GM18519 (cell line): ENCODE measurements at regions not wholly inside any gene's neighbourhood (a gene's known extent, or its start where the extent isn't known, plus 50 kb on each side); places are given as distances from the start of the nearest gene placed in this dataset.
"Not testable (repeated sequence)": the region's sequence is repeated elsewhere in the genome, so short reads cannot be mapped to it uniquely, and the experiment has no call there.

Experiments used
- ATAC-seq: cut with Tn5 transposase; IDR thresholded peaks from one replicate; pipeline ENCODE4 v1.9.1; 2021; ENCODE audit warnings: mild to moderate bottlenecking, moderate library complexity; ENCODE audit not compliant: unreplicated experiment, low FRiP score

DNA sequence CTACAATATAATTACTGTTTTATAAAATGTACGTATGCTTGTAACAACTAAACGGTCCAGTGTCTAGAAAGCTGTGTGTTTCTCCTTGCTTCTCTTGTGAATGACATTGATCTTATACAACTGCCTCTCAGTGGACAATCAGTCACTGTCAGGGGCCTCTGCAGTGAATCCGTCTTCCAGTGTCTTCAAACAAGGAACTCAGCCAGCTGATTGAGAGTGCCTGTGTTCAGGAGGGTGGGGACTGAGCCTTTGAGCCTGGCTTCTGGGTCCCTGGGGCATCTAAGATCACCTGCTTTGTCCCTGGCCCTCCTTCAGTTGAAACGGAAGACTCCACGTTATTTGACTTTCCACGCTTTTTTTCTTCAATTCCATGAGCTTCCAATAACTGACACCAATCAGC lies 133.1 kb upstream of the SFSWAP start:
- ATAC-seq: no peak

GRCh38 chr12:131578828-131579470 lies 131.9 kb upstream of the SFSWAP start:
- ATAC-seq: no peak

DNA sequence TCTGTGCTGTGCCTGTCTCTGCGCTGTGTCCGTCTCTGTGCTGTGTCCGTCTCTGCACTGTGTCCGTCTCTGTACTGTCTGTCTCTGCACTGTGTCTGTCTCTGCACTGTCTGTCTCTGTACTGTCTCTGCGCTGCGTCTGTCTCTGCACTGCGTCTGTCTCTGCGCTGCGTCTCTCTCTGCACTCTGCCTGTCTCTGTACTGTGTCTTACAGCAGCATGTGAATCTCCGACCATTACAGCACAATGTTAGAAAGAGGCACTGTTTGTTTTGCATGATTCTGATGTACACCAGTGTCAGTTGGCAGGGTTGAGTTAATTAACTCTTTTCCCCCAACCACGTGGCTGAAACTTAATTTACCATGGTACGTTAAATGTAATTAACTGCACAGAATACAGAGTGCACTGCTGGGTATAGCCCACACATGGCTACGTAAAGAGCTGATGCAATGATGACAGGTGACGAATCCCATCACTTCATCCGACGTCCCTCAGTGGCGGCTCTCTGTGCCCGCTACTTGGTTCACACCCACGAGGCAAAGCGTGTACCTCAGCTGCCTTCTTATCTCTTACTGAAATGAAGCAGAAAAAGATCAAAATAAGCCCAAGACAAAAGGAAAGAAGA lies 127.7 kb upstream of the SFSWAP start:
- ATAC-seq: no peak

DNA sequence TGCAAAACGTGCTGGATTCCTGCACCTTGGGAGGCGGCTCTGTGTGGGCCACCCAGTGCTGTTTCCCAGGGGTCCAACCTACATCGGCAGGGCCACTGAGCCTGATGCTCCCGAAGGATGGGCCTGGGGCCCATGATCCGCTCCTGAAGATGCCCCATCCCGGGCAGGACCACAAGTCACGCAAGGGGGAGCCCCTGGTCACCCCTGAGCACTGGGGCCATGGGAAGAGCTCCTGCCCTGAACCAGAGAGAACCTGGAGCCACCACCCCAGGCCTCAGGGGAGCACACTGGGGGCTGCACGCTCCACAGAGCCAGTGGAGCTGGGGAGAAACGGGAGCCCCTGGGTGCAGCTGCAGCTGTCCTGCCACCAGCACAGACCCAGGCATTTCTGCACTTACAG lies 124.6 kb upstream of the SFSWAP start:
- no peak for ATAC-seq

DNA sequence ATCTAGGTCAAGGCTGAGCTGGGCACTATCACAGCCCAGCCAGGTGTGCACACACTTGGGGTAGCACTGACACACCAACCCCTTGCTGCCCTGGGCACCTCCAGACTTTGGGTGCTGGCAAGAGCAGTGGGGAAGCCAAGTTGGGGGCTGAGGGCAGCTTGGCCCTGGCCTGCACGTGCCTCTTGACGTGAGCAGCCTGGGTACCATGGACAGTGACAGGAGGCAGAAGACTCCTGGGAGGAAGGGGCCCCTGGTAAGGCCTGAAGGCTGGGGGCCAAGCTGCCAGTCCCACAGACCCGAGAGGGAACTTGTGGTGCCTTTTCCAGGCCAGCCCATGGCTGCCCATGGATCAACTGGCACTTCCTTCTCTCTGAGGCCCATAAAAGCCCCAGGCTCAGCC lies 124.1 kb upstream of the SFSWAP start:
- ATAC-seq: no peak

DNA sequence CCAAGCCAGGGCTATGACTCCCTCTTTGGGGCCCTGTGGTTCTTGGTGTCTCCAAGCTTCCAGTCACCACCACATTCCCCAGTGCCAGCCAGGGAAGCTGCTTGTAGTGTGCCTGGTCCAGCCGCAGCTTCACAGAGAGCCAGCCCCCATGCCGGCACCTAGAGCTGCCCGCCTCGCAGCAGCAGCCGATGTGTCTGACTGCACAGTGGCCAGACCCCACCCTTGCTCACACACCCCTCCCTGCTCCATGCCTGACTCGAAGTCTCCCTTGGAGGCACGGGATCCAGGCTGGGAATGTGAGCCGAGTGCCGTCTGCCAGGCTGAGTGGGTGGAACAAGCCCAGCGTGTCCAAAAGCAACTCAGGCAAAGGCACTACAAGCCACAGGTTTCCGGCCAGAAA lies 123.3 kb upstream of the SFSWAP start:
- no peak for ATAC-seq

DNA sequence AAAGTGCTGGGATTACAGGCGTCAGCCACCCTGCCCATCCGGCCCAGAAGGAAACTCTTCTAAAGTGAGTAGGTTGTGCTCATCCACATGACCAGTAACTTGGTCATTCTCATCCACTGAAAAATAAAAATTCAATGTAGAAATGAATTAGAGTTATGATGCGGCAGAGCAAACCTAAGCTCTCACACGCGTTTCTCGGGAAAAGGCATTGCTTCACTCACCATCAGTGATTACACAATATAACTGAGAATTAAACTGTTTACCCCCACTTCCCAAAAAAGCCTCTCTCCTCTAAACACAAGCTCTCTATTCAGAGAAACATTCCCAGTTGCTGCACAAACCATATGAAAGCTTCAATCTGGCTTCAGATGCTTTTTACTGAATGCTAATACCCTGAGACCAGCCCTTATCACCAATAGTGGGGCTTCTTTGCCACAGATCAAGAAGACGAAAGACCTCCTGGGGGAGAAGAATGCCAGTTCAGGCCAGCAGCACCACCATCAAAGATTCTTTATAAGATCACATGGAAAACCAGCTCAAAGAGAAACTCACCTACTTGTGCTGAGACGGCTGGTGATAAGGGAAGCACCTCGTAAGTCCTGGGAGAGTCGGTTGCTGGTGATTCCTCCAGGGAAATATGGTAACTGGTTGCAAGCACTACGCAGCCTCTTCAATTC lies 121.5 kb upstream of the SFSWAP start:
- ATAC-seq: no peak

GRCh38 chr12:131589966-131590365 lies 120.9 kb upstream of the SFSWAP start:
- no peak for ATAC-seq

DNA sequence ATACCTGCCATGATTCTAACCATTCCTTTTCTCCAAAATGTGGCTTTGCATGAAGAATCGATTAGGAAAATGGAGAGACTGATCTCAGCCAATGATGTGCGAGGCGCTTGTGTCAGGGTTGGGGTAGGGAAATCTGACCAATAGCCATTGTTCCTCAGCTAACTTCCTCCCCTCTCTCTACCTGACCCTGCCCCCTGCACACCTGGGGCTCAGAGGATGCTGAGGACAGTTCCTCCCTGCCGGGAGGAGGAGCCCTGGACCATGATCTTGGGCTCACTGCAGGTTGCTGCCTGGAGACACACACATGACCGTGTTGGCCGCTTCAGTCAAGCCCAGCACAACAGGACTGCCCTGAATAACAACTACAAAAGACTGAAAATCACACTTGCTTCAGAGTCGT lies 119.8 kb upstream of the SFSWAP start:
- ATAC-seq: no peak

- no peak for ATAC-seq
These were observed 118.9 kb upstream of the SFSWAP start for GRCh38 chr12:131591714-131592709.

DNA sequence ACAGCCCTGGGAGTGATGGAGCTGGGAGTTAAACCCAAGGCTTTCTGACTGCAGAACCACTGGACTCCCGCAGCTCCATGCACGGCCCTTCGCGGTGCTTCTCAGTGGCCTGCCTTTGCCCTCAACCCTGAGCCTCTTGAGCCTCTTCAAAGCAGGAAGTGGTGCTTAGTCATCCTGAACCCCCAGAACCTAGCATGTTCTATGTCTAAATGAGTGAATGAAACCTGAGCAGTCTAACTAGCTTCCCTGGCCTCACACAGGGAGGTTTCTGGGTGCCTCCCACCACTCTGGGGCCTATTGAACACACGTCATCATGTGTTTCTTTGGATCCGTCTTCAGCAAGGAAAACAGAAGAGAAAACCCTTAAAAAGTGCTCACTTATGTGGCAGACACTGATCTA lies 117.9 kb upstream of the SFSWAP start:
- ATAC-seq: peak; percentile 94

- no peak for ATAC-seq
These were observed 117.5 kb upstream of the SFSWAP start for GRCh38 chr12:131593406-131593805.

GRCh38 chr12:131596115-131596514 lies 114.8 kb upstream of the SFSWAP start:
- ATAC-seq: no peak

- ATAC-seq: no peak
These were observed 113.6 kb upstream of the SFSWAP start for GRCh38 chr12:131597333-131597732.

GRCh38 chr12:131598717-131599116 lies 112.2 kb upstream of the SFSWAP start:
- no peak for ATAC-seq

DNA sequence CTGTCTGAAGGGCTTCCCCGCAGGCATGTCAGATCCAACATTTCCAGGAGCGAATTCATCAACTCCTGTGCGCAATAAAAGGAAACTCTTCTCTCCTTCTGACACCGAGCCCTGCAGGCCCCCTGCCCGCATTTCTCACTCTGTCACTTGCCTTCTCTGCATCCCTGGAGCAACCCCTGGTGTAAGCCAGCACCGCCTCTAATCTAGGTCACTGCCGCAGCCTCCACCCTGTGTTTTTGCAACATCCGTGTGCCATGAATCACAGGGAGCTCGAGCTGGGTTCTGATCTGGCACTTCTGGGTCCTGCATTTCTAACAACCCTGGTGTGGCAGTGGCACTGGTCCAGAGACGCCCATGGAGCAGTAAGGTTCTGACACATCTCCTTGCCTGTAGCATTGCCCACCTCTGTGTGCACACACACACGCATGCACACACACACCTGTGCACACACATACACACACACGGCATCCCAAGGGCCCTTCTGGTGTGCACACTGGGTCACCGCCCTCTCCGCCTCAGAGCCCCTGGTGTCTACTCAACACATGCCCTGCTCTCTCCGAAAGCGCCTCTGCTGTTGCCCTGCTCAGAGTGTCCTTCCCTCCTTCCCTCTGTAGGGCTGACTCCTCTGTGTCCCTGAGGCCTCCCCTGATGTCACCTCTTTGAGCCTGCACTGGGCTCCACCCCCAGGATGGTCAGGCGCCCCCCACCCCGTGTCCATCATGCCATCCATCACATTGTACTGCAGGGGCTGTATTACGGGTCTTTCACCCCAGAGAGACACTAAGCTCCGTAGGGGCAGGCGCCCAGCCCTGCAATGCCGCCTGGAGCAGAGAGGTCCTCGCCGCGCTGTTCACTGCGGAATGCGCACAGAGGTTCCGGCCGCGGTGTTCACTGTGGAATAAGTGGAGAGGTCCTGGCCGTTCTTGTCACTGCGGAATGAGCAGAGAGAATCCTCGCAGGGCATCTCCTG lies 111.4 kb upstream of the SFSWAP start:
- no peak for ATAC-seq

GRCh38 chr12:131600160-131600532 lies 110.7 kb upstream of the SFSWAP start:
- no peak for ATAC-seq

DNA sequence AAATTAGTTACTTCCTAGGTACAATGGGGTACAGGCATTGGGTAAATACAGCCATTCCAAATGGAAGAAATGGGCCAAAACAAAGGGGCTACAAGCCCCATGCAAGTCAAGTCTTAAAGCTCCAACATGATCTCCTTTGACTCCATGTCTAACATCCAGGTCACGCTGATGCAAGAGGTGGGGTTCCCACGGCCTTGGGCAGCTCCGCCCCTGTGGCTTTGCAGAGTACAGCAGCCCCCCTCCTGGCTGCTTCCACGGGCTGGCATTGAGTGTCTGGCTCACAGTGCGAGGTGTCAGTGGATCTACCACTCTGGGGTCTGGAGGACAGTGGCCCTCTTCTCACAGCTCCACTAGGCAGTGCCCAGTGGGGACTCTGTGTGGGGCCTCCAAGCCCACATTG lies 109.4 kb upstream of the SFSWAP start:
- ATAC-seq: not testable (repeated sequence)

GRCh38 chr12:131603106-131603938 lies 107.6 kb upstream of the SFSWAP start:
- ATAC-seq: no peak
